Fibroblast of peridontal ligament (primary cell): ENCODE measurements at regions not wholly inside any gene's neighbourhood (a gene's known extent, or its start where the extent isn't known, plus 50 kb on each side); places are given as distances from the start of the nearest gene placed in this dataset.
"Not testable (repeated sequence)": the region's sequence is repeated elsewhere in the genome, so short reads cannot be mapped to it uniquely, and the experiment has no call there.

Experiments used
- DNase-seq: peaks from one replicate; pipeline ENCODE4 v3.0.0-alpha.2; 2010; ENCODE audit errors: extremely low read depth

DNA sequence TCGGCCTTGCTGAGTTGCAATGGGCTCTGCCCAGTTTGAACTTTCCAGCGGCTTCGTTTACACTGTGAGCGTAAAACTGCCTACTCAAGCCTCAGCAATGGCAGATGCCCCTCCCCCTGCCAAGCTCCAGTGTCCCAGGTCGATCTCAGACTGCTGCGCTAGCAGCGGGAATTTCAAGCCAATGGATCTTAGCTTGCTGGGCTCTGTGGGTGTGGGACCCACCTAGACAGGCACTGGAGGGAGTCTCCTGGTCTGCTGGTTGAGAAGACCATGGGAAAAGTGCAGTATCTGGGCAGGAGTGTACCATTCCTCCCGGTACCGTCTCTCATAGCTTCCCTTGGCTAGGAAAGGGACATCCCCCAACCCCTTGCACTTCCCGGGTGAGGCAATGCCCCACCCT lies 88.2 kb downstream of the KLHL28 start:
- no peak for DNase-seq

DNA sequence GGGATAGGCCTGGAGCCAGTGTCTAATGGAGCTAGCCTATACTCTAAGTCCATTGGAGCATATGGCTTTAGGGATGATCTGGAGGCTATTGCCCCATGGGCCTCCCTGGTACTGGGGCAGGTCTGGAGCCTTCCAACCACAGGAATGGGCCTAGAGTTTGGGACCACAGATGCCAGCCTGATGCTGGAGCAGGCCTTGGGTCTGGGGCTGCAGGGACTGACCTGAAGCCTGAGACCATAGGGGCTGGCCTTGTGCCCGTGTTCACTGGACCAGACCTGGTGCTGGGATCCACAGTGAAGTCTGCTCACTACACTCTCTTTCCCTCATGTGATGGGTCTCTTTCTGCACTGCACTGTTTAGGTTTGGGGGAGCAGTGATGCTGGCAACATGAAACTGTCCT lies 95.0 kb downstream of the KLHL28 start:
- no peak for DNase-seq

GRCh38 chr14:44866322-44866721 lies 95.4 kb downstream of the KLHL28 start:
- DNase-seq: no peak

GRCh38 chr14:44863271-44863670 lies 98.5 kb downstream of the KLHL28 start:
- DNase-seq: no peak

DNA sequence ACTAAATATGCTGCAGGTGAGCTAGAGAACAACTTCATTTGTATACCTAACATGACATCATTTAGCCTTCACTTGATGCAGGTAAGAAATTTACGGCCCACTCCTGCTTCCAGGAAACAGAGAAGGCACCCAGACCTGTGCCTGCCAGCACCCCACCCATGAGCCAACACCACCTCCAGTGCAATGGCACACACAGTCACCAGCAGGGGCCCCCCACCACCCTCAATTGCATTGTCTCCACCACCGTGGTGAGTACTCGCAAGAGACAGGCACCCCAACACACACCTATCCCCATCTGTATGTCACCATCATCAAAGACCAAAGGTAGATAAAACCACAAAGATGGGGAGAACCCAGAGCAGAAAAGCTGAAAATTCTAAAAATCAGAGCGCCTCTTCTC lies 107.6 kb downstream of the KLHL28 start:
- no peak for DNase-seq

GRCh38 chr14:44847526-44848309 lies 114.0 kb downstream of the KLHL28 start:
- DNase-seq: no peak

DNA sequence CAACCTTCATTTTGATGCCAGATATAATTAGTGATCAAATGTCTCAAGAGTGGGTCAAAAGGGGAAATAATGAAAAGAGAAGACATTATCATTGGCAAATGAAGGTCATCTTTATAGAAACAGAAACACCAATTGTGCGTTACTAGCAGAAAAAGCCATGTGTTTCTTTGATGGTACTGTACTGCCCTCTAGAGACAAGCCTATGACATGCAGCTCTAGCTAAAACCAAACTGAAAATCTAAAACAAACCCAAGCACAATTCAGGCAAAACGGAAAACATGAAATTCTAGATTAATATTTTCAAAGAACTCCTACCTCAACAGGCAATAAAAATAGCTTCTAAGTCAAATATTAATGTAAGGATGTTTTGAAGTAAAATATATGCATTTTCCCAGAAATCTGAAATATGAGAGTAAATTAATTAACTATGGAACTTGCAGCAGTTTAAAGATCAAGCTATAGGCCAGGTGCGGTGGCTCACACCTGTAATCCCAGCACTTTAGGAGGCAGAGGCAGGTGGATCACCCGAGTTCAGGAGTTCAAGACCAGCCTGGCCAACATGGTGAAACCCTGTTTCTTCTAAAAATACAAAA lies 115.4 kb downstream of the KLHL28 start:
- peak; percentile 73 for DNase-seq

DNA sequence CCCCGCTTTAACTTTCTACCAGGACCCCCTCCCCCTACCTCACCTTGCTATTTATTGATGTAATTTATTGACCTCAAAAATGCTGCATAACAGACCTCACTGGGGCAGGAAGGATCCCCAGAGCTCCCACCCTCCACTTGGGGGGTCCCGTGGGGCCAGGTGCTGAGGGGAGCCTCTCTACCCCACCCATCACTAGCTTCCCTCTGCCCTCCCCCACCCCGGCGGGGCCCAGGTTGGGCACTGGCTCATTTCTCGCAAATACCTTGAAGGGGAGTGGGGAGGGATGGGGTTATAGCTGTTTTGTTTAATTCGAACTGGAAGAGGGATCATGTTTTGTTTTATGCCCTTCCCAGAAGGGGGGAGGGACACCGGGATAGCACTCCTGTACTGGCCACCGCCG lies 125.8 kb downstream of the KLHL28 start:
- DNase-seq: not testable (repeated sequence)

- DNase-seq: peak; percentile 34
Measured at GRCh38 chr14:44833376-44834060, 128.2 kb downstream of the KLHL28 start.

DNA sequence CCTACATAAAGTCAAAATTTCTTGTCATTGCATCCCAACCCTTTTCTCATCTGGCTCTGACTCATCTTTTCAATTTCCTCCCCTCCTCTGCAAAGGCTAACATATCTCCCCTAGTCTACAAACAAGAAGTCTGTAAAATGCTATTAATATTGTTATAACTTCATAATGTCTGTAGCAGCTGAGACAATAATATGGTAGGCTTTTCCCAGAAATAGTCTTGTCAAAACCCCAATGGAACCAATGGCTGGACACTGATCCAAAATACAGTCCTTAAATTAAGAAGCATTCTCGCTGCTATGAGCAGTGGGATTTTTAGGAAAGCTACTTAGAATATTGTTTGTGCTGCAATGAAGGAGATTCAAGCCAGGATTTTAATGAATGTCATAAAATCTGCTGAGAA lies 131.4 kb downstream of the KLHL28 start:
- DNase-seq: no peak

DNA sequence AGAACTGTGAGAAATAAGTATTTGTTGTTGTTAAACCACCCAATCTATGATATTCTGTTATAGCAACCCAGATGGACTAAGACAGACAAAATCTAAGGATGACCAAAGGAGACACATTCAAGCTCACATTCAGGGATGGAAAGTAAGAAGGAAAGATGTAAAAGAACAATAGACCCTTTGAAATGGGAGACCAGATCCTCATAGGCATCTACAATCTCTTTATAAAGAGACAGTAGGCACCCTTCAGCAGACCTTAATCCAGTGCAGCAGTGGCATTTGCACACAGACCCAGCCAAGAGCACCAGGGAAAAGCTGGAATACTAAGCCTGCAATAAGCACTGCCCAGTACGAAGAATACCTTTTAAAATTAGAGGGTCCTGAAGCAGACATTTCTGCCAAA lies 132.7 kb downstream of the KLHL28 start:
- no peak for DNase-seq

GRCh38 chr14:44828023-44828422 lies 133.7 kb downstream of the KLHL28 start:
- DNase-seq: no peak

- no peak for DNase-seq
Measured at GRCh38 chr14:44820230-44820964, 141.3 kb downstream of the KLHL28 start.

GRCh38 chr14:44814196-44814595 lies 147.6 kb downstream of the KLHL28 start:
- no peak for DNase-seq

DNA sequence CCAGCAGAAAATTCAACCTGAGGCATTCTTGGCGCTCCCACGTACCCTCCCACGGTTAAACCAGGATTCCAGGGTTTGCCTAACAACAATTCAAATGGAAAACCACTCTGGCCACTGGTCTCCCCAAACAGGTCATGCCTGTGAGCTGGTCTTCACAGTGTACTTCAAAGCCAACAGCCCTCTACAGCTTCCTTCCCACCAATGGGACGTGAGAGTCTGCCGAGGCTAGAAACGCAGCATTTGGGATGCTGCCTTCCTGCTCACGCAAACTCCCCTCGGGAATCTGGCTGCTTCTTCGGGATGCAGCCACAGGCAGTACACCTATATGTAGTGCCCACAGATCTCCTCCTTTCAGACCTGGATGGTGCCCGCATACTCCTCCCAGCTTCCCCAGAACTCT lies 149.1 kb downstream of the KLHL28 start:
- no peak for DNase-seq

- DNase-seq: no peak
Measured at GRCh38 chr14:44804391-44804790, 157.4 kb downstream of the KLHL28 start.

DNA sequence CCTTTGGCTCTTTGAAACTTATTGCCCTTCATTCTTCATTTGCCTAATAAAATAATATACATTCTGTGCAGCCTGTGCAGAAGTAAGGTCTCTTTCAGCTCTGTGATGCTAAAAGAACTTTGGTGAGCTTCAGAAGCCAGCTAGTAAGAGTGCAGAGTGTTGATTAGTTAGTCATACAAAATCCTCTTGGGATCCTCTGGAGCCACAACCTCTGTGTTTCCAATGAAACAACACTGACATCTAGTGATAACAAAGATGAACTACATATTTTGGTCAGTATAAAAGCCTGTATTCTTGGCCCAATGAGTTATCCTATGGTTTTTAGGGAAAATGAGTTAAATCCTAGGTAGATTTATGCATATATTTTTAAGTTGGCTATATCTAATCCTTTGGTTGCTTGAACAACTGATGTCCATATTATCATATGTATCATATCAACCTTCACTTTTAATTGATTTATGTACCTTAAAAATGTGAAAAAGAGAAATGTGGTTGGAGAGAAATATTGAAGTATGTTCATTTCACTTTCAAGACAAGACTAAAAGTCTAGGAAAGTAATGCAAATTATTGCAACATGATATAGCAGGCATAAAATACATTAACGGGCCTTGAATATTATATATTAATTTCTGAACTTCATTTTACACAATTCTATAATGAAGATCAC lies 158.4 kb downstream of the KLHL28 start:
- DNase-seq: peak; percentile 82

- no peak for DNase-seq
Measured at GRCh38 chr14:44798386-44799242, 163.1 kb downstream of the KLHL28 start.

DNA sequence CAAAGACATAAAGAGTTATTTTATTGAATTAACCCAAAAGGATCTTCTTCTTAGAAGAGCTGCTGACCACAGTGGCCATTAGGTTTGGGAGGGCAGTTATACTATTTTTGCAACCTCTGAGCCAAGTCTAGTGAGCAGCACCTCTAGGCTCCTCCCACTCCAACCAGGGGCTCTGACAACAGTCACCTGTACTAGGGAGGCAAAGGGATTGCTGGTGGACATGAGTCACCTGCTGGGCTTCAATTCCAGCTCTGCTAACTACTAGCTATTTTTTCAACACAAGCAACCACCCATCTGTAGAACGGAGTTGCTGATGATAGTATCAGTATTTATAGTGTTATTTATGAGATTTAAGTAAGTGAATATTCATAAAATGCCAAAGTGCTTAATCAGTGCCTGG lies 166.0 kb downstream of the KLHL28 start:
- no peak for DNase-seq

- DNase-seq: no peak
Measured at GRCh38 chr14:44791730-44792129, 170.0 kb downstream of the KLHL28 start.

- DNase-seq: peak; percentile 3
Measured at GRCh38 chr14:44788612-44789011, 173.1 kb downstream of the KLHL28 start.
